ENCODE measurements at regions not wholly inside any gene's neighbourhood (a gene's known extent, or its start where the extent isn't known, plus 50 kb on each side); places are given as distances from the start of the nearest gene placed in this dataset.
A peak's percentile ranks its signal among the peaks of the same experiment; 100 is the strongest.

GRCh38 chr16:51049276-51049675 is 101.8 kb downstream of the SALL1 start:
- Histone ChIP-seq H3K9me3 (replicated peaks) (no peaks in the 10 kb centered on the region), H3K4me1 (no peaks in the 10 kb centered on the region), H3K4me3 (no peak overlapping the region), H3K27me3 (no peaks in the 10 kb centered on the region), H3K27ac (no peak overlapping the region), H3K36me3 (no peaks in the 10 kb centered on the region)
- DNase-seq: no peak

GRCh38 chr16:51048544-51048943 is 102.5 kb downstream of the SALL1 start:
- DNase-seq: no peak
- H3K9me3 ChIP-seq (replicated peaks): no peaks in the 10 kb centered on the region
- H3K27ac ChIP-seq: no peak overlapping the region
- no peaks in the 10 kb centered on the region for H3K4me1 ChIP-seq
- no peaks in the 10 kb centered on the region for H3K36me3 ChIP-seq
- no peak overlapping the region for H3K4me3 ChIP-seq
- H3K27me3 ChIP-seq: no peaks in the 10 kb centered on the region

GRCh38 chr16:51045794-51046193 is 105.3 kb downstream of the SALL1 start:
- Histone ChIP-seq H3K36me3 (no peaks in the 10 kb centered on the region), H3K9me3 (replicated peaks) (no peaks in the 10 kb centered on the region), H3K4me1 (no peaks in the 10 kb centered on the region), H3K4me3 (no peak overlapping the region), H3K27me3 (no peaks in the 10 kb centered on the region), H3K27ac (no peak overlapping the region)
- no peak for DNase-seq

DNA sequence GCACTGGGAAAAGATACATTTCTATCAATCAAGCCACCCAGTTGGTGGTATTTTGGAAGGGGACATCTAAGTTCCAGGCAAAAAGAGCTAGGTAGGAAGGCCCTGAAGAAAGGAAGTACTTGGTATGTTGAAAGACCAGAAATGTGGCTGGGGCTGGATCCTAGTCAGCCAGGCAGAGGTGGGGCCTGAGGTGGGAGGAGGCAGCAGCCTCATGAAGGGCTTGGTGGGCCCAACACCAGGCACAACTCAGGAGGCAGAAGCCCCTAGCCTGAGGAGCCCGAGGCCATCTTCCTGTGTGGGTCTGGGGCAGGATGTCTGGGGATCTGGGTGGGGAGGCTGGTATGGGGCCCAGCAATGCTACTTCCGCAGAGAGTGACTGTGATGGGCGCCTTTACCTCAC is 105.9 kb downstream of the SALL1 start:
- Histone ChIP-seq H3K4me3 (no peak overlapping the region), H3K4me1 (no peaks in the 10 kb centered on the region), H3K36me3 (no peaks in the 10 kb centered on the region), H3K27ac (no peak overlapping the region), H3K27me3 (no peaks in the 10 kb centered on the region), H3K9me3 (replicated peaks) (no peaks in the 10 kb centered on the region)
- DNase-seq: no peak

- Histone ChIP-seq H3K9me3 (replicated peaks) (no peaks in the 10 kb centered on the region), H3K27me3 (no peaks in the 10 kb centered on the region), H3K27ac (no peak overlapping the region), H3K4me3 (no peak overlapping the region), H3K36me3 (no peaks in the 10 kb centered on the region), H3K4me1 (no peaks in the 10 kb centered on the region)
- no peak for DNase-seq
These were observed 109.5 kb downstream of the SALL1 start for GRCh38 chr16:51041546-51041945.

DNA sequence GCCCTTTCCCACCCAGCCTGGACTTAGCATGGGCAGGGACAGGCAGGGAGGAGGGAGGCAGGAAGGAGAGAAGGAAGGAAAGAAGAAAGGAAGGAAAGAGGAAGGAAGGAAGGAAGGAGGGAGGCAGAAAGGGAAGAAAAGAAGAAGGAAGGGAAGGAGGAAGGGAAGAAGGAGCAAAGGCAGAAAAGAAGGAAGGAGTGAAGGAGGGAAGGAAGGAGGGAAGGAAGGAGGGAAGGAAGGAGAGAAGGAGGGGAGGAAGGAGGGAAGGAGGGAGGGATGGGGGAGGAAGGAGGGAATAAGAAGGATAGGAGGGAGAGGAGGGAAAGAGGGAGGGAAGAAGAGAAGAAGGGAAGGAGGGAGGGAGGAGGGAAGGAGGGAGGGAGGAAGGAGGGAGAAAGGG is 110.4 kb downstream of the SALL1 start:
- Histone ChIP-seq H3K4me3 (no peak overlapping the region), H3K9me3 (replicated peaks) (no peaks in the 10 kb centered on the region), H3K27me3 (no peaks in the 10 kb centered on the region), H3K4me1 (no peaks in the 10 kb centered on the region), H3K36me3 (no peaks in the 10 kb centered on the region), H3K27ac (no peak overlapping the region)
- no peak for DNase-seq

DNA sequence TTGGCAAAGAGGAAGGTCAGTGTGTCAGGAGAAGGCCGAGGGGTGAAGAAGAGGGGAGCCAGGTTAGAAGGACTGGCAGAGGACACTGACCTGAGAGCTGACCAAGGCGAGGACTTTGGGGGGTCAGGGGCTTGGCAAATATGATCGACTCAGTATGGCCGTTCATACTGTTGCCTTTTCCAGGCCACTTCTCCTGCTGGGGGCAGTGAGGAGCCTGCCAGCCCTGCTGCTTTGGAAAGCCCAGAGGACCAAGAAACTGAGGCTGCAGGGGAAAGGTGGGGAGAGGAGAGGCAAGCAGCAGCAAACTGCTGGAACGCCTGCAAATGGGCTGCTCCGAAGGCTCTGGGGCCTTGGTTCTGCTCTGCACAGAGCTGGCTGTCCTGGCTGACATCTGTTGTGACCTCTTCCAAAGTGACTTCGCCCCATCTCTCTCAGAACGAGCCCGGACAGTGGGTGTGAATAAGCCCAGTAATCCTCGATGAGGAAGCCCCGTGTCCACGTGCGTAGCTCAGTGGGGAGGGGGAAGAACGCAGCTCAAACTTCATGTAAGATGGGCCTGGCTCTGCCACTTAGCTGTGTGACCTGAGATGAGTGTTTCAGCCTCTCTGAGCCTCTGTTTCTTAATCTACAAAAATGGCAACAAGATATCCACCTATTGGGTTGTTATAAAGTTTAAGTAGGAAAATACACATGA is 111.3 kb downstream of the SALL1 start:
- no peaks in the 10 kb centered on the region for H3K27me3 ChIP-seq
- H3K9me3 ChIP-seq (replicated peaks): no peaks in the 10 kb centered on the region
- no peak overlapping the region for H3K4me3 ChIP-seq
- H3K36me3 ChIP-seq: no peaks in the 10 kb centered on the region
- DNase-seq: no peak
- H3K27ac ChIP-seq: no peak overlapping the region
- H3K4me1 ChIP-seq: no peaks in the 10 kb centered on the region

GRCh38 chr16:51035711-51036110 is 115.4 kb downstream of the SALL1 start:
- no peaks in the 10 kb centered on the region for H3K9me3 ChIP-seq (replicated peaks)
- no peak overlapping the region for H3K27ac ChIP-seq
- DNase-seq: no peak
- no peaks in the 10 kb centered on the region; the same call in 1 of the 2 replicates for H3K27me3 ChIP-seq
- no peaks in the 10 kb centered on the region for H3K4me1 ChIP-seq
- H3K4me3 ChIP-seq: no peak overlapping the region
- no peaks in the 10 kb centered on the region for H3K36me3 ChIP-seq

GRCh38 chr16:51035110-51035498 is 116.0 kb downstream of the SALL1 start:
- H3K27me3 ChIP-seq: no peaks in the 10 kb centered on the region; the same call in 1 of the 2 replicates
- DNase-seq: peak; percentile 12 to 35
- no peak overlapping the region for H3K27ac ChIP-seq
- no peaks in the 10 kb centered on the region for H3K9me3 ChIP-seq (replicated peaks)
- no peaks in the 10 kb centered on the region for H3K4me1 ChIP-seq
- H3K36me3 ChIP-seq: no peaks in the 10 kb centered on the region
- no peak overlapping the region for H3K4me3 ChIP-seq

- Histone ChIP-seq H3K4me1 (no peaks in the 10 kb centered on the region), H3K4me3 (no peak overlapping the region), H3K27me3 (no peaks in the 10 kb centered on the region; the same call in 1 of the 2 replicates), H3K27ac (no peak overlapping the region), H3K9me3 (replicated peaks) (no peaks in the 10 kb centered on the region), H3K36me3 (no peaks in the 10 kb centered on the region)
- no peak for DNase-seq
These were observed 116.5 kb downstream of the SALL1 start for GRCh38 chr16:51034481-51035109.

- no peaks in the 10 kb centered on the region; the same call in 1 of the 2 replicates for H3K27me3 ChIP-seq
- no peaks in the 10 kb centered on the region for H3K9me3 ChIP-seq (replicated peaks)
- no peak overlapping the region for H3K4me3 ChIP-seq
- H3K27ac ChIP-seq: no peak overlapping the region
- no peaks in the 10 kb centered on the region for H3K4me1 ChIP-seq
- DNase-seq: no peak
- no peaks in the 10 kb centered on the region for H3K36me3 ChIP-seq
These were observed 119.5 kb downstream of the SALL1 start for GRCh38 chr16:51031598-51031997.

- no peak overlapping the region for H3K27ac ChIP-seq
- H3K4me1 ChIP-seq: no peaks in the 10 kb centered on the region
- DNase-seq: no peak
- no peaks in the 10 kb centered on the region; the same call in 1 of the 2 replicates for H3K27me3 ChIP-seq
- no peaks in the 10 kb centered on the region for H3K9me3 ChIP-seq (replicated peaks)
- H3K4me3 ChIP-seq: no peak overlapping the region
- H3K36me3 ChIP-seq: no peaks in the 10 kb centered on the region
These were observed 120.6 kb downstream of the SALL1 start for GRCh38 chr16:51030516-51030915.

GRCh38 chr16:51025588-51026290 is 125.3 kb downstream of the SALL1 start:
- Histone ChIP-seq H3K36me3 (no peaks in the 10 kb centered on the region), H3K27me3 (no peaks in the 10 kb centered on the region; the same call in 1 of the 2 replicates), H3K4me1 (no peaks in the 10 kb centered on the region), H3K4me3 (no peak overlapping the region), H3K27ac (no peak overlapping the region), H3K9me3 (replicated peaks) (no peaks in the 10 kb centered on the region)
- no peak for DNase-seq

DNA sequence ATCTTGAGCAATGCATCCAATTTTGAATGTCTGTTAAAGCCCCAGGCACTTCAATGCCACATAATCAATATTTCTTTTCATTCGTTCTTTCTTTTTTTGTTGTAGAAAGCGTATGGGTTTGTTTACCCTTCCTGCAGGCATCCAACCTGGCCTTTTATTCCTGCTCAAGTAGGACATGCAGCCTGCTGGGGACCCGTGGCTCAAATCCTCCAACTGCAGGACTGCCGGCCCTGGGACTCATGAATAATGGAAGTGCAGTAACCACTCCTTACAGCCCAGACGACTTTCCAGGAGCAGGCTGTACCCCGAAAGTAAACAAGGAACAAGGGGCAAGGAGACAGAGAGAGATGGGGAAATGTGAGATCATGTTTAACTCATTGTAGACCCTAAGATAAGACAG is 126.4 kb downstream of the SALL1 start:
- Histone ChIP-seq H3K4me3 (no peak overlapping the region), H3K9me3 (replicated peaks) (no peaks in the 10 kb centered on the region), H3K36me3 (no peaks in the 10 kb centered on the region), H3K27ac (no peak overlapping the region), H3K27me3 (no peaks in the 10 kb centered on the region; the same call in 1 of the 2 replicates), H3K4me1 (no peaks in the 10 kb centered on the region)
- DNase-seq: no peak

GRCh38 chr16:51022955-51023354 is 128.1 kb downstream of the SALL1 start:
- Histone ChIP-seq H3K4me3 (no peak overlapping the region), H3K27ac (no peak overlapping the region), H3K36me3 (no peaks in the 10 kb centered on the region), H3K27me3 (no peaks in the 10 kb centered on the region; the same call in 1 of the 2 replicates), H3K4me1 (no peaks in the 10 kb centered on the region), H3K9me3 (replicated peaks) (no peaks in the 10 kb centered on the region)
- no peak for DNase-seq

Measured in SJCRH30 (cell line).